ENCODE measurements at regions not wholly inside any gene's neighbourhood (a gene's known extent, or its start where the extent isn't known, plus 50 kb on each side); places are given as distances from the start of the nearest gene placed in this dataset.

- no peaks in the 10 kb centered on the region for H3K27me3 ChIP-seq (ENCODE audit: insufficient read depth, low read depth)
Observed at GRCh38 chr7:106602062-106602461, 58.9 kb downstream of the CCDC71L start.

GRCh38 chr7:106600569-106601373 is 60.2 kb downstream of the CCDC71L start:
- Histone ChIP-seq H3K4me3 (IDR thresholded peaks at IDR 0.05; ENCODE audit: insufficient read depth, low read depth, low read length) (no peak overlapping the region), H3K27me3 (ENCODE audit: insufficient read depth, low read depth) (no peaks in the 10 kb centered on the region), H4K20me1 (ENCODE audit: insufficient read depth) (no peaks in the 10 kb centered on the region), H3K4me1 (ENCODE audit: low read depth, poor library complexity, severe bottlenecking) (peaks cover 36% of the 10 kb centered on the region), H3K36me3 (ENCODE audit: insufficient read depth) (no peaks in the 10 kb centered on the region), H3K79me2 (ENCODE audit: insufficient read depth, low read depth) (no peaks in the 10 kb centered on the region), H3K4me2 (no peak overlapping the region), H3K27ac (no peak overlapping the region), H3K9ac (no peak overlapping the region), H2AFZ (ENCODE audit: low read depth) (no peak overlapping the region)
- TF ChIP-seq CTCF (conservative IDR thresholded peaks at IDR 0.05; ENCODE audit: low read depth, low read length), result no peak

More at GRCh38 chr7:106602062-106602461, 58.9 kb downstream of the CCDC71L start:
- H4K20me1 ChIP-seq (ENCODE audit: insufficient read depth), result no peaks in the 10 kb centered on the region
- no peak for TF ChIP-seq CTCF (conservative IDR thresholded peaks at IDR 0.05; ENCODE audit: low read depth, low read length)
- H2AFZ ChIP-seq (ENCODE audit: low read depth), result no peak overlapping the region
- H3K4me2 ChIP-seq, result no peak overlapping the region
- no peak overlapping the region for H3K9ac ChIP-seq
- no peaks in the 10 kb centered on the region for H3K36me3 ChIP-seq (ENCODE audit: insufficient read depth)
- no peak overlapping the region for H3K27ac ChIP-seq
- no peak overlapping the region for H3K4me3 ChIP-seq (IDR thresholded peaks at IDR 0.05; ENCODE audit: insufficient read depth, low read depth, low read length)
- H3K4me1 ChIP-seq (ENCODE audit: low read depth, poor library complexity, severe bottlenecking), result peaks cover 44% of the 10 kb centered on the region
- H3K79me2 ChIP-seq (ENCODE audit: insufficient read depth, low read depth), result no peaks in the 10 kb centered on the region

GRCh38 chr7:106599343-106599698 is 61.6 kb downstream of the CCDC71L start:
- no peak for TF ChIP-seq CTCF (conservative IDR thresholded peaks at IDR 0.05; ENCODE audit: low read depth, low read length)
- Histone ChIP-seq H3K27ac (no peak overlapping the region), H3K27me3 (ENCODE audit: insufficient read depth, low read depth) (no peaks in the 10 kb centered on the region), H3K4me1 (ENCODE audit: low read depth, poor library complexity, severe bottlenecking) (peaks cover 22% of the 10 kb centered on the region), H4K20me1 (ENCODE audit: insufficient read depth) (no peaks in the 10 kb centered on the region), H3K9ac (no peak overlapping the region), H3K36me3 (ENCODE audit: insufficient read depth) (no peaks in the 10 kb centered on the region), H2AFZ (ENCODE audit: low read depth) (peak overlapping the region; percentile 57; the same call in 1 of the 2 replicates), H3K4me2 (peak overlapping the region; percentile 14; the same call in 1 of the 2 replicates), H3K79me2 (ENCODE audit: insufficient read depth, low read depth) (no peaks in the 10 kb centered on the region), H3K4me3 (IDR thresholded peaks at IDR 0.05; ENCODE audit: insufficient read depth, low read depth, low read length) (no peak overlapping the region)

GRCh38 chr7:106598663-106599342 is 62.2 kb downstream of the CCDC71L start:
- no peak overlapping the region for H3K9ac ChIP-seq

More at GRCh38 chr7:106598663-106599342, 62.2 kb downstream of the CCDC71L start:
- H4K20me1 ChIP-seq (ENCODE audit: insufficient read depth), result no peaks in the 10 kb centered on the region
- peak overlapping the region; percentile 57; the same call in 1 of the 2 replicates for H2AFZ ChIP-seq (ENCODE audit: low read depth)
- H3K27ac ChIP-seq, result no peak overlapping the region
- no peaks in the 10 kb centered on the region for H3K27me3 ChIP-seq (ENCODE audit: insufficient read depth, low read depth)
- no peaks in the 10 kb centered on the region for H3K79me2 ChIP-seq (ENCODE audit: insufficient read depth, low read depth)
- H3K4me1 ChIP-seq (ENCODE audit: low read depth, poor library complexity, severe bottlenecking), result peaks cover 18% of the 10 kb centered on the region
- no peaks in the 10 kb centered on the region for H3K36me3 ChIP-seq (ENCODE audit: insufficient read depth)
- H3K4me2 ChIP-seq, result peak overlapping the region; percentile 25
- TF ChIP-seq CTCF (conservative IDR thresholded peaks at IDR 0.05; ENCODE audit: low read depth, low read length), result no peak
- H3K4me3 ChIP-seq (IDR thresholded peaks at IDR 0.05; ENCODE audit: insufficient read depth, low read depth, low read length), result no peak overlapping the region
